ENCODE measurements at regions not wholly inside any gene's neighbourhood (a gene's known extent, or its start where the extent isn't known, plus 50 kb on each side); places are given as distances from the start of the nearest gene placed in this dataset.

DNA sequence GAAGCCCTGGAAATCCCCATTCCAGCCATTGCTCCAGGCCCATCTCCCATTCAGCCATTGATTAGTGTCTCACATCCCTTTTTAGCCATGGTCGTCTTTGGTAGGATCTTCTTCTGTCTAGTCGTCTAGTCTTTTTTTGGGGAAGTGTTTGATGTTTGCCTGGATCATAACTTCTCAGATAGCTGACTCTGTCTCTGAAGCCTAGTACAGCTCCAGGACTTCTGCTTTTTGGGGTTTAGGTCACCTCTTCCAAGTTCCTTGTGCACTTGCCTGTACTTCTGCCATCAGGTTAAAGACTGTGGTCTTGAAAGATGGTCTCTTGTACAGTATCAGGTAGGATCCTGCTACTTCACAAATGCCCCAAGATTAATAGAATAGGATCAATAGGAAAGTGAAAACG, 553.5 kb downstream of the PKHD1 start:
- TF ChIP-seq POLR2A (IDR thresholded peaks at IDR 0.05; ENCODE audit: low read length), result no peak
- TF ChIP-seq GATA1 (IDR thresholded peaks at IDR 0.05; ENCODE audit: low read depth, low read length), result no peak

Data from erythroblast (primary cell).